ENCODE measurements at regions not wholly inside any gene's neighbourhood (a gene's known extent, or its start where the extent isn't known, plus 50 kb on each side); places are given as distances from the start of the nearest gene placed in this dataset.

GRCh38 chr5:123882319-123882964 is 370.5 kb downstream of the CSNK1G3 start:
- no peak for FAIRE-seq

GRCh38 chr5:123881759-123882244 is 369.8 kb downstream of the CSNK1G3 start:
- FAIRE-seq = no peak

- FAIRE-seq = no peak
Measured at GRCh38 chr5:123880875-123881274, 368.9 kb downstream of the CSNK1G3 start.

GRCh38 chr5:123879071-123879470 is 367.1 kb downstream of the CSNK1G3 start:
- FAIRE-seq = no peak

- FAIRE-seq = no peak
Measured at GRCh38 chr5:123876276-123876790, 364.4 kb downstream of the CSNK1G3 start.

GRCh38 chr5:123875561-123876275 is 363.7 kb downstream of the CSNK1G3 start:
- no peak for FAIRE-seq

GRCh38 chr5:123874600-123875201 is 362.7 kb downstream of the CSNK1G3 start:
- FAIRE-seq = no peak

GRCh38 chr5:123873846-123874245 is 361.9 kb downstream of the CSNK1G3 start:
- FAIRE-seq = no peak

GRCh38 chr5:123871373-123871772 is 359.4 kb downstream of the CSNK1G3 start:
- no peak for FAIRE-seq

GRCh38 chr5:123868881-123869280 is 356.9 kb downstream of the CSNK1G3 start:
- no peak for FAIRE-seq

- no peak for FAIRE-seq
Measured at GRCh38 chr5:123868267-123868666, 356.3 kb downstream of the CSNK1G3 start.

- FAIRE-seq = no peak
Measured at GRCh38 chr5:123865641-123866040, 353.7 kb downstream of the CSNK1G3 start.

- FAIRE-seq = no peak
Measured at GRCh38 chr5:123864578-123864977, 352.6 kb downstream of the CSNK1G3 start.

GRCh38 chr5:123858938-123859337 is 347.0 kb downstream of the CSNK1G3 start:
- no peak for FAIRE-seq

- no peak for FAIRE-seq
Measured at GRCh38 chr5:123856766-123857165, 344.8 kb downstream of the CSNK1G3 start.

- no peak for FAIRE-seq
Measured at GRCh38 chr5:123855609-123856008, 343.6 kb downstream of the CSNK1G3 start.

- FAIRE-seq = no peak
Measured at GRCh38 chr5:123845356-123846100, 333.6 kb downstream of the CSNK1G3 start.

- no peak for FAIRE-seq
Measured at GRCh38 chr5:123844873-123845272, 332.9 kb downstream of the CSNK1G3 start.

- FAIRE-seq = no peak
Measured at GRCh38 chr5:123835421-123835820, 323.4 kb downstream of the CSNK1G3 start.

GRCh38 chr5:123830575-123830974 is 318.6 kb downstream of the CSNK1G3 start:
- FAIRE-seq = no peak

- no peak for FAIRE-seq
Measured at GRCh38 chr5:123827811-123828210, 315.8 kb downstream of the CSNK1G3 start.

- no peak for FAIRE-seq
Measured at GRCh38 chr5:123819833-123820232, 307.9 kb downstream of the CSNK1G3 start.

- FAIRE-seq = no peak
Measured at GRCh38 chr5:123819386-123819785, 307.4 kb downstream of the CSNK1G3 start.

Measured in G401.6 (cell line).